ENCODE measurements at regions not wholly inside any gene's neighbourhood (a gene's known extent, or its start where the extent isn't known, plus 50 kb on each side); places are given as distances from the start of the nearest gene placed in this dataset.

- intact Hi-C loops (cut with micrococcal nuclease), result no loop called here
- DNase-seq (no peak), ATAC-seq (no peak)
- H3K4me3 Mint-ChIP-seq, result no peak overlapping the region
- H3K27me3 Mint-ChIP-seq, result peaks cover 5% of the 10 kb centered on the region
- H3K36me3 Mint-ChIP-seq (ENCODE audit: low read depth), result no peaks in the 10 kb centered on the region
- CTCF ChIA-PET, result interaction anchor here (0.7 kb wide), 1 partner anchor 79 kb away, joined by 3 read pairs; no protein-coding TSS in a partner anchor
- POLR2A ChIA-PET, result no interaction called here
- H3K27ac Mint-ChIP-seq, result no peak overlapping the region
- no peaks in the 10 kb centered on the region for H3K4me1 Mint-ChIP-seq (ENCODE audit: low read depth)
- H3K9me3 Mint-ChIP-seq, result no peaks in the 10 kb centered on the region
- TF ChIP-seq, protein P1, sequence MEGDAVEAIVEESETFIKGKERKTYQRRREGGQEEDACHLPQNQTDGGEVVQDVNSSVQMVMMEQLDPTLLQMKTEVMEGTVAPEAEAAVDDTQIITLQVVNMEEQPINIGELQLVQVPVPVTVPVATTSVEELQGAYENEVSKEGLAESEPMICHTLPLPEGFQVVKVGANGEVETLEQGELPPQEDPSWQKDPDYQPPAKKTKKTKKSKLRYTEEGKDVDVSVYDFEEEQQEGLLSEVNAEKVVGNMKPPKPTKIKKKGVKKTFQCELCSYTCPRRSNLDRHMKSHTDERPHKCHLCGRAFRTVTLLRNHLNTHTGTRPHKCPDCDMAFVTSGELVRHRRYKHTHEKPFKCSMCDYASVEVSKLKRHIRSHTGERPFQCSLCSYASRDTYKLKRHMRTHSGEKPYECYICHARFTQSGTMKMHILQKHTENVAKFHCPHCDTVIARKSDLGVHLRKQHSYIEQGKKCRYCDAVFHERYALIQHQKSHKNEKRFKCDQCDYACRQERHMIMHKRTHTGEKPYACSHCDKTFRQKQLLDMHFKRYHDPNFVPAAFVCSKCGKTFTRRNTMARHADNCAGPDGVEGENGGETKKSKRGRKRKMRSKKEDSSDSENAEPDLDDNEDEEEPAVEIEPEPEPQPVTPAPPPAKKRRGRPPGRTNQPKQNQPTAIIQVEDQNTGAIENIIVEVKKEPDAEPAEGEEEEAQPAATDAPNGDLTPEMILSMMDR (IDR thresholded peaks at IDR 0.05), result no peak
These were observed 143.5 kb downstream of the QDPR start for GRCh38 chr4:17368408-17368807.

DNA sequence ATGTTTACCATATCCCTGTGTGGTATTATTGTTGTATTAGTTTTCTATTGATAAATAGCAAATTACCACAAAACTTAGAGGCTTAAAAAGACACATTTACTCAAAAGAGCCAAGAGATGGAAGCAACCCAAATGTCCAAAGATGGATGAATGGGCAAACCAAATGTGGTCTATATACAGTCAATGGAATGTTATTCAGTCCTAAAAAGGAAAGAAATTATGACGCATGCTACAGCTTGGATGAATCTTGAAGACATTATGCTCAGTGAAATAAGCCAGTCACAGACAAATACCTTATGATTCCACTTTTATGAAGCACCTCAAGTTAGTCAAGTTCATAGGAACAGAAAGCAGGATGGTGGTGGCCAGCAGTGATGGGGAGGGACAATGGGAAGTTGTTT lies 144.7 kb downstream of the QDPR start:
- H3K4me3 Mint-ChIP-seq, result no peak overlapping the region
- ChIA-PET POLR2A (no interaction called here), CTCF (interaction anchor here (3.4 kb wide), 1 partner anchor 20 kb away, joined by 10 read pairs; no protein-coding TSS in a partner anchor)
- no peaks in the 10 kb centered on the region for H3K9me3 Mint-ChIP-seq
- H3K36me3 Mint-ChIP-seq (ENCODE audit: low read depth), result no peaks in the 10 kb centered on the region
- H3K4me1 Mint-ChIP-seq (ENCODE audit: low read depth), result peaks cover 3% of the 10 kb centered on the region
- intact Hi-C loops (cut with micrococcal nuclease), result no loop called here
- H3K27ac Mint-ChIP-seq, result no peak overlapping the region
- TF ChIP-seq, protein P1 (IDR thresholded peaks at IDR 0.05), result no peak
- H3K27me3 Mint-ChIP-seq, result peaks cover 5% of the 10 kb centered on the region
- DNase-seq (no peak), ATAC-seq (no peak)

DNA sequence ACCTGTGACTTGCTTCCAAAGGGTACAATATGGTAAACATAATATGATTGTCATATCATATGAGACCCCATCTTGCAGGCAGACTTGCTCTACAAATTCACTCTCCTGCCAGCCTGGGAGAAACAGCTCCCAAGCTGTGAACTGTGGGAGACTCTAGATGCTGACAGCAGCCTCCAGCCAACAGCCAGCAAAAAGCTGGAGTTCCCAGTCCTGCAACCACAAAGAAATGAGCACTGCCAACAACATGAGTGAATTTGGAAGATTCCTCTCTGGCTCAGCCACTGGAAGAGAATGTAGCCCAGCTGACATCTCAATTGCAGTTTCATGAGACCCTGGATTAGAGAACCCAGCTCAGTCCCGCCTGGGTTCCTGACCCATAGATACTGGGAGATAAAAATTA lies 145.4 kb downstream of the QDPR start:
- DNase-seq, result no peak
- H3K4me1 Mint-ChIP-seq (ENCODE audit: low read depth), result peaks cover 3% of the 10 kb centered on the region
- TF ChIP-seq, protein P1 (IDR thresholded peaks at IDR 0.05), result no peak
- no peaks in the 10 kb centered on the region for H3K36me3 Mint-ChIP-seq (ENCODE audit: low read depth)
- H3K9me3 Mint-ChIP-seq, result no peaks in the 10 kb centered on the region
- intact Hi-C loops (cut with micrococcal nuclease), result no loop called here
- no peak for ATAC-seq
- CTCF ChIA-PET, result interaction anchor here (1.6 to 3.4 kb wide), 2 partner anchors 17 to 19 kb away, joined by 3 to 10 read pairs; no protein-coding TSS in a partner anchor
- POLR2A ChIA-PET, result interaction anchor here (1.1 kb wide), 1 partner anchor 10 kb away, joined by 3 read pairs; no protein-coding TSS in a partner anchor
- H3K27ac Mint-ChIP-seq, result no peak overlapping the region
- no peak overlapping the region for H3K4me3 Mint-ChIP-seq
- peaks cover 5% of the 10 kb centered on the region for H3K27me3 Mint-ChIP-seq

DNA sequence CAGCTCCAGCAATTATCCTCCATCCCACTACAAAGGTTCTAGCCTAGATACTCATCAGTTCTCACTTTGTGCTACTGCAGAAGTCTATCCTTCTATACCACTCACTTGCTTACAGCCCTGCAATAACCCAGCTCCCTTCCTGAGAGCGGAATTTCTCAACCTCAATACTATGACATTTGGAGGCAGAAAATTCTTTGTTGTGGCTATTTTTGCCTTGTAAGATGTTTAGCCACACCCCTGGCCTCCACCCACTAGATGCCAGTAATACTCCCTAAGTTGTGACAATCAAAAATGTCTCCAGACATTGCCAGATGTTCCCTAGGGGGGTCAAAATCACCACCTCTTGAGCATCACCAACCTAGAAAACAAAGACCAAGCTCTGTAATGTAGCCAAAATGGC lies 149.5 kb downstream of the QDPR start:
- Mint-ChIP-seq H3K4me3 (no peak overlapping the region), H3K36me3 (ENCODE audit: low read depth) (no peaks in the 10 kb centered on the region), H3K4me1 (ENCODE audit: low read depth) (peaks cover 3% of the 10 kb centered on the region), H3K9me3 (no peaks in the 10 kb centered on the region), H3K27me3 (peaks cover 4% of the 10 kb centered on the region), H3K27ac (no peak overlapping the region)
- ChIA-PET POLR2A (no interaction called here), CTCF (interaction anchor here (0.9 to 1.2 kb wide), 2 partner anchors 15 to 85 kb away, joined by 3 read pairs; no protein-coding TSS in a partner anchor)
- TF ChIP-seq, protein P1 (IDR thresholded peaks at IDR 0.05), result no peak
- intact Hi-C loops (cut with micrococcal nuclease), result no loop called here
- DNase-seq (no peak), ATAC-seq (peak; percentile 17)

GRCh38 chr4:17358241-17358640 lies 153.6 kb downstream of the QDPR start:
- no peak overlapping the region for H3K27ac Mint-ChIP-seq
- CTCF ChIA-PET, result interaction anchor here (2.3 kb wide), 1 partner anchor 89 kb away, joined by 6 read pairs; no protein-coding TSS in a partner anchor

More at GRCh38 chr4:17358241-17358640, 153.6 kb downstream of the QDPR start:
- no peaks in the 10 kb centered on the region for H3K36me3 Mint-ChIP-seq (ENCODE audit: low read depth)
- DNase-seq (no peak), ATAC-seq (no peak)
- no peak overlapping the region for H3K4me3 Mint-ChIP-seq
- POLR2A ChIA-PET, result no interaction called here
- H3K27me3 Mint-ChIP-seq, result peaks cover 6% of the 10 kb centered on the region
- intact Hi-C loops (cut with micrococcal nuclease), result no loop called here
- TF ChIP-seq, protein P1 (IDR thresholded peaks at IDR 0.05), result no peak
- H3K9me3 Mint-ChIP-seq, result no peaks in the 10 kb centered on the region
- H3K4me1 Mint-ChIP-seq (ENCODE audit: low read depth), result peaks cover 3% of the 10 kb centered on the region

All from activated CD8-positive, alpha-beta T cell treated with anti-CD3 and anti-CD28 coated beads for 36 hours (primary cell).